BJ (cell line): ENCODE measurements at regions not wholly inside any gene's neighbourhood (a gene's known extent, or its start where the extent isn't known, plus 50 kb on each side); places are given as distances from the start of the nearest gene placed in this dataset.

Experiments used
- CTCF ChIA-PET: fragments of 350-600 bp; formaldehyde crosslinking; extraction: SDS; loops from one replicate; lab custom pipeline; 2021; ENCODE audit warnings: antibody characterized with exemption, inconsistent platforms; lab: Yijun Ruan, JAX
- POLR2A ChIA-PET: fragments of 300-600 bp; sonication (Branson Sonifier 250); formaldehyde crosslinking; extraction: SDS; loops from one replicate; lab custom pipeline; 2021; ENCODE audit warnings: antibody characterized with exemption; lab: Charles Lee
- DNase-seq: peaks from one replicate; pipeline ENCODE4 v3.0.0-alpha.2; 2011; ENCODE audit warnings: low read depth
- H3K27me3 ChIP-seq: 2 replicates; pipeline ENCODE4 v1.6.0; 2011; ENCODE audit warnings: low read length; ENCODE audit not compliant: control insufficient read depth, insufficient read depth
- H3K36me3 ChIP-seq: 2 replicates; pipeline ENCODE4 v1.5.1; 2011; ENCODE audit warnings: low read length; ENCODE audit not compliant: control insufficient read depth, insufficient read depth
- H3K4me3 ChIP-seq: 2 replicates; pipeline ENCODE4 v1.5.1; 2011; ENCODE audit warnings: low read depth, mild to moderate bottlenecking, control low read depth, low read length
- TF ChIP-seq, protein P1 (sequence below): IDR thresholded peaks from 2 replicates; pipeline ENCODE4 v1.5.1; 2011; ENCODE audit warnings: low read depth, mild to moderate bottlenecking, control low read depth, inconsistent platforms, low read length, moderate library complexity; ENCODE audit not compliant: insufficient read depth

- Histone ChIP-seq H3K4me3 (no peak overlapping the region), H3K27me3 (no peaks in the 10 kb centered on the region), H3K36me3 (no peaks in the 10 kb centered on the region)
- CTCF ChIA-PET, result no interaction called here
- no peak for DNase-seq
- POLR2A ChIA-PET, result no interaction called here
- TF ChIP-seq, protein P1, sequence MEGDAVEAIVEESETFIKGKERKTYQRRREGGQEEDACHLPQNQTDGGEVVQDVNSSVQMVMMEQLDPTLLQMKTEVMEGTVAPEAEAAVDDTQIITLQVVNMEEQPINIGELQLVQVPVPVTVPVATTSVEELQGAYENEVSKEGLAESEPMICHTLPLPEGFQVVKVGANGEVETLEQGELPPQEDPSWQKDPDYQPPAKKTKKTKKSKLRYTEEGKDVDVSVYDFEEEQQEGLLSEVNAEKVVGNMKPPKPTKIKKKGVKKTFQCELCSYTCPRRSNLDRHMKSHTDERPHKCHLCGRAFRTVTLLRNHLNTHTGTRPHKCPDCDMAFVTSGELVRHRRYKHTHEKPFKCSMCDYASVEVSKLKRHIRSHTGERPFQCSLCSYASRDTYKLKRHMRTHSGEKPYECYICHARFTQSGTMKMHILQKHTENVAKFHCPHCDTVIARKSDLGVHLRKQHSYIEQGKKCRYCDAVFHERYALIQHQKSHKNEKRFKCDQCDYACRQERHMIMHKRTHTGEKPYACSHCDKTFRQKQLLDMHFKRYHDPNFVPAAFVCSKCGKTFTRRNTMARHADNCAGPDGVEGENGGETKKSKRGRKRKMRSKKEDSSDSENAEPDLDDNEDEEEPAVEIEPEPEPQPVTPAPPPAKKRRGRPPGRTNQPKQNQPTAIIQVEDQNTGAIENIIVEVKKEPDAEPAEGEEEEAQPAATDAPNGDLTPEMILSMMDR, result no peak
Observed at GRCh38 chr3:110822971-110823370, 248.6 kb upstream of the NECTIN3 start.

- TF ChIP-seq, protein P1, result no peak
- no peak for DNase-seq
- Histone ChIP-seq H3K27me3 (no peaks in the 10 kb centered on the region), H3K36me3 (no peaks in the 10 kb centered on the region), H3K4me3 (no peak overlapping the region)
- CTCF ChIA-PET, result no interaction called here
- POLR2A ChIA-PET, result no interaction called here
Observed at GRCh38 chr3:110846971-110847370, 224.6 kb upstream of the NECTIN3 start.

DNA sequence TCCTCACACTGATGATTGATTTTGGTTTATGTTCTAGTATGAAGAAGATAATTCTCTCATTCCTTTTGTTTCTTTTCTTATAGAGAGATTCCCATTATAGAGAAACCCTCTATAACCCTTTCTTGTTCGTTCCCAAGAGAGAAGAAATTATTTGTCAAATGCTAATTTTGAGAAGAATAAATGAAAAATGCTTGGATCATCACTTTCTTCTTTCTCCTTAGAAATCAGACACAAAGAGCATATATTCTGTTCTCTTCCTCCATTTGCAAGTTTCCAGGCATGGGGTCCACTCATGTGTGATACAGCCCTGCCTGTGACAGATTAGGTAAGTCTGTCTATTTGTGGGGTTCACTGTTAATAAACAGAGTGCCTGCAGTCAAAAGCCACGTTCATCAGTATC lies 222.6 kb upstream of the NECTIN3 start:
- no peaks in the 10 kb centered on the region for H3K36me3 ChIP-seq
- DNase-seq, result no peak
- no peak overlapping the region for H3K4me3 ChIP-seq
- ChIA-PET POLR2A (no interaction called here), CTCF (no interaction called here)
- no peaks in the 10 kb centered on the region for H3K27me3 ChIP-seq
- TF ChIP-seq, protein P1, result no peak

DNA sequence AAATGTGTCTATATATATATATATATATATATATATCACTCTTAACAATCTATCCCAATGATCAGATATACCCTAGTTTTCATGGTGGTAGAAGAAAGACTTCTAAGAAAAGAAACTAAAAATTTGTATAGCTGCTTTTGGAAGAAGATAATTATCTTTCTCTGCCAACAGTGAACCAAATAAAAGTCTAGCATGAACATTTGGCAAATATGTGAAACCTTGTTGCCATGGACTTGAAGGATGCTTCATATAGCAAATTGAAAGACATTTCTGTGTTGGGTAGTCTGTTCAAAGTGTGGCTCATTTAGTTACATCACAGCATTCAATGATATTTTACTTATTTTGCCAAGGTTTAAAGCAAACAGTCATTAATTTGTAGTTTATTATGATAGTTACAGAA lies 219.9 kb upstream of the NECTIN3 start:
- TF ChIP-seq, protein P1, result no peak
- Histone ChIP-seq H3K36me3 (no peaks in the 10 kb centered on the region), H3K4me3 (no peak overlapping the region), H3K27me3 (no peaks in the 10 kb centered on the region)
- DNase-seq, result no peak
- CTCF ChIA-PET, result no interaction called here
- POLR2A ChIA-PET, result no interaction called here

GRCh38 chr3:110855207-110855606 lies 216.4 kb upstream of the NECTIN3 start:
- POLR2A ChIA-PET, result interaction anchor here (0.6 kb wide), 1 partner anchor 36 kb away, joined by 3 read pairs; no protein-coding TSS in a partner anchor
- TF ChIP-seq, protein P1, result no peak
- H3K4me3 ChIP-seq, result no peak overlapping the region
- CTCF ChIA-PET, result no interaction called here
- DNase-seq, result no peak
- H3K27me3 ChIP-seq, result no peaks in the 10 kb centered on the region
- H3K36me3 ChIP-seq, result no peaks in the 10 kb centered on the region
